Activated T-cell treated with anti-CD3 and anti-CD28 coated beads for 4 hours (primary cell): ENCODE measurements at regions not wholly inside any gene's neighbourhood (a gene's known extent, or its start where the extent isn't known, plus 50 kb on each side); places are given as distances from the start of the nearest gene placed in this dataset.
A peak's percentile ranks its signal among the peaks of the same experiment; 100 is the strongest.
"Not testable (repeated sequence)": the region's sequence is repeated elsewhere in the genome, so short reads cannot be mapped to it uniquely, and the experiment has no call there.

Experiments used
- DNase-seq: peaks from one replicate; pipeline ENCODE4 v3.0.0-alpha.2; 2020

GRCh38 chr6:164045082-164045481, 630.6 kb downstream of the QKI start:
- DNase-seq = no peak

GRCh38 chr6:164043656-164044055, 629.1 kb downstream of the QKI start:
- not testable (repeated sequence) for DNase-seq

GRCh38 chr6:164042212-164042611, 627.7 kb downstream of the QKI start:
- no peak for DNase-seq

- DNase-seq = no peak
Observed at GRCh38 chr6:164040994-164041393, 626.5 kb downstream of the QKI start.

GRCh38 chr6:164039954-164040375, 625.4 kb downstream of the QKI start:
- DNase-seq = peak; percentile 1

GRCh38 chr6:164037171-164037870, 622.8 kb downstream of the QKI start:
- DNase-seq = no peak

- DNase-seq = no peak
Observed at GRCh38 chr6:164035900-164036485, 621.5 kb downstream of the QKI start.

- no peak for DNase-seq
Observed at GRCh38 chr6:164034602-164035140, 620.2 kb downstream of the QKI start.

GRCh38 chr6:164025180-164025579, 610.7 kb downstream of the QKI start:
- no peak for DNase-seq

GRCh38 chr6:164023535-164023934, 609.0 kb downstream of the QKI start:
- no peak for DNase-seq

GRCh38 chr6:164022632-164023031, 608.1 kb downstream of the QKI start:
- DNase-seq = no peak

GRCh38 chr6:164021589-164022250, 607.2 kb downstream of the QKI start:
- DNase-seq = no peak

GRCh38 chr6:164020142-164020541, 605.6 kb downstream of the QKI start:
- no peak for DNase-seq

- DNase-seq = no peak
Observed at GRCh38 chr6:164018133-164018532, 603.6 kb downstream of the QKI start.

GRCh38 chr6:164016056-164016455, 601.5 kb downstream of the QKI start:
- DNase-seq = no peak

- no peak for DNase-seq
Observed at GRCh38 chr6:164015088-164015484, 600.6 kb downstream of the QKI start.

GRCh38 chr6:164014346-164015087, 600.0 kb downstream of the QKI start:
- no peak for DNase-seq

GRCh38 chr6:164013480-164014208, 599.1 kb downstream of the QKI start:
- no peak for DNase-seq

GRCh38 chr6:164011321-164011720, 596.8 kb downstream of the QKI start:
- DNase-seq = no peak

GRCh38 chr6:164010441-164011103, 596.1 kb downstream of the QKI start:
- DNase-seq = no peak

- DNase-seq = no peak
Observed at GRCh38 chr6:164008902-164009301, 594.4 kb downstream of the QKI start.

- no peak for DNase-seq
Observed at GRCh38 chr6:164007881-164008280, 593.4 kb downstream of the QKI start.
